ENCODE measurements at regions not wholly inside any gene's neighbourhood (a gene's known extent, or its start where the extent isn't known, plus 50 kb on each side); places are given as distances from the start of the nearest gene placed in this dataset.

GRCh38 chr1:115218034-115218405 lies 120.0 kb downstream of the NGF start:
- TF ChIP-seq CTCF (IDR thresholded peaks at IDR 0.05) (no peak), EP300 (IDR thresholded peaks at IDR 0.05; ENCODE audit: low read depth) (no peak), POLR2A (IDR thresholded peaks at IDR 0.05) (no peak), POLR2AphosphoS5 (IDR thresholded peaks at IDR 0.05) (no peak)
